ENCODE measurements at regions not wholly inside any gene's neighbourhood (a gene's known extent, or its start where the extent isn't known, plus 50 kb on each side); places are given as distances from the start of the nearest gene placed in this dataset.
A peak's percentile ranks its signal among the peaks of the same experiment; 100 is the strongest.
"Not testable (repeated sequence)": the region's sequence is repeated elsewhere in the genome, so short reads cannot be mapped to it uniquely, and the experiment has no call there.

DNA sequence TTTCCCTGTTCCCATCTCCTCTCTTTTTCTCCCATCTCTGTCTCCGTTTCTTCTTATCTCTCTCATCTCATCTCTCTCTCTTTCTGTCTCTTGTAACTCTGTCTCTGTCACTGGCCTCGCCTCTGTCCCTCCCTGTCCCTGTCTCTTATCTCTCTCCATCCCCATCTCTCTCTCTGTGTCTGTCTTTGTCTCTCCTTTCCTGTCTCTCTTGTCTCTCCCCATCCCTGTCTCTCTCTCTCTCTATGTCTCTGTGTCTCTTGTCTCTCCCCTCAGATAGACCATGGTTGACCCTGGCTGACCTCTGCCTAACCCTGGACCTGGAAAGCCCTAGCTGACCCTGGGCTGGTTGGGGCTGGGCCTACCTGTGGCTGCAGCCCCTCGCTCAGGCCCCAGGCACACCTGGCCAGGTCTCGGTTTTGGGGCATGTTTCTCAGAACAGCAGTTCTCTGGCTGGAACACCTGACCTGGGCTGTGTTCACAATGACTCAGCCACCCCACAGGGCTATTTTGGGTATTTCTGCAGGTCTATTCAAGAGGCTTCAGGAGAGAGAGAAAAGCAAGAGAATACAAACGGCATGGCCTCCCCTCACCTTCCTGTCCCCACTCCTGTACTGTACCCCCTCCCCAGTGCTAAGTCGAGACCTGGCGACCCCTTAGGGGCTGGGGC lies 174.4 kb downstream of the TMEM121 start:
- DNase-seq: no peak

- DNase-seq: no peak
Measured at GRCh38 chr14:105701456-105702274, 175.3 kb downstream of the TMEM121 start.

- DNase-seq: no peak
Measured at GRCh38 chr14:105702275-105702817, 176.0 kb downstream of the TMEM121 start.

- DNase-seq: not testable (repeated sequence)
Measured at GRCh38 chr14:105703044-105703665, 176.8 kb downstream of the TMEM121 start.

GRCh38 chr14:105704091-105704490 lies 177.7 kb downstream of the TMEM121 start:
- not testable (repeated sequence) for DNase-seq

- DNase-seq: not testable (repeated sequence)
Measured at GRCh38 chr14:105704492-105704891, 178.1 kb downstream of the TMEM121 start.

- not testable (repeated sequence) for DNase-seq
Measured at GRCh38 chr14:105705512-105705861, 179.1 kb downstream of the TMEM121 start.

- DNase-seq: peak in 1 of 2 donors; percentile 61
Measured at GRCh38 chr14:105705862-105706700, 179.7 kb downstream of the TMEM121 start.

DNA sequence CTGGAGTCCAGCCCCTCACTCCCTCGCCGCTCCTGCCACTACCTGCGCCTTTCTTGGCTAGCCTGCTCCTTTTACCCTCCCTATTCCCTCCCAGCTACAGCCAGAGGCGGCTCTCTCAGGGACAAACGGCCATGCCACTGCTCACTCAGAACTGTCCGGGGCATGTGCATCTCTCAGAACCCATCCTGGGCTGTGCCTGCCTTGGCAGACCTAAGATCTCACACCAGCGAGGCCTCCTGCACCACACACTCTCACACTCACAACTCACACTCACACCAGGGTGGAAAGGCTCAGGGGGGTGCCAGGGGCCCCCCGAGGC lies 180.3 kb downstream of the TMEM121 start:
- DNase-seq: not testable (repeated sequence)

DNA sequence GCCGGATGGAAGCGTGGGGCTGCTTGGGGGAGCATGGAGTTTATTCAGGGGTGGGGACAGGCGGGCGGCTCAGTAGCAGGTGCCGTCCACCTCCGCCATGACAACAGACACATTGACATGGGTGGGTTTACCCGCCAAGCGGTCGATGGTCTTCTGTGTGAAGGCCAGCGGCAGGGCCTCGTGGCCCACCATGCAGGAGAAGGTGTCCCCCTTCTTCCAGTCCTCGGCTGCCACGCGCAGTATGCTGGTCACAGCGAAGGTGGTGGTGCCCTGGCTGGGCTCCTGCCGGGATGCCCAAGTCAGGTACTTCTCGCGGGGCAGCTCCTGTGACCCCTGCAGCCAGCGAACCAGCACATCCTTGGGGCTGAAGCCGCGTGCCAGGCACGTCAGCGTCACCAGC lies 180.7 kb downstream of the TMEM121 start:
- DNase-seq: not testable (repeated sequence)

GRCh38 chr14:105707723-105708151 lies 181.4 kb downstream of the TMEM121 start:
- DNase-seq: not testable (repeated sequence)

DNA sequence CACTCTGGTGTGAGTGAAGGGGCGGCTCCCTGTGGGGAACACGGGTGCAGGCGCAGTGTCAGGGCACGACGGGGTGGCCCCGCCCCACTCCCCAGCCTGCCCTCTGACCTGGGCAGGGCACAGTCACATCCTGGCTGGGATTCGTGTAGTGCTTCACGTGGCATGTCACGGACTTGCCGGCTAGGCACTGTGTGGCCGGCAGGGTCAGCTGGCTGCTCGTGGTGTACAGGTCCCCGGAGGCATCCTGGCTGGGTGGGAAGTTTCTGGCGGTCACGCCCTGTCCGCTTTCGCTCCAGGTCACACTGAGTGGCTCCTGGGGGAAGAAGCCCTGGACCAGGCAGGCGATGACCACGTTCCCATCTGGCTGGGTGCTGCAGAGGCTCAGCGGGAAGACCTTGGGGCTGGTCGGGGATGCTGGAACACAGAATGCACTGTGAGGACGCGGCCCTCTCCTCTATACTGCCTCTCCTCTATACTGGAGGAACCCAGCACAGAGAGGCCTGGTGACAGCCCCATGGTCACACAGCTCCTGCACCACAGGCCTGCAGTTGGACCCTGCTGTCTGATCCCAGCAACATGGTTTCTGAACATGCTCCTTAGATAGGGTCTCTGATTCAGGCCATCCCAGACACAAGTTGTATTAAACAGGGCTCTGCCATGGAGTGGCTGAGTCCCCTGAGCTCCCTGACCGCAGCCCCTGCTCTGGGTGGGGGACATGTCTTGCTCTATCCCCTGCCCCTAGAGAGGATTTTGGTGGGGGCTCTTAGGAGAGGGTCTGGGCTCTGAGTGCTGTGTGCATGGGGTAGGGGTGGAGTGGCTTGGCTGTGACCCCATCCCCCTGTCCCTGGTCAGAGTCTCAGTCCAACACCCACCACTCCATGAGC lies 182.1 kb downstream of the TMEM121 start:
- not testable (repeated sequence) for DNase-seq

- no peak for DNase-seq
Measured at GRCh38 chr14:105709281-105710118, 183.1 kb downstream of the TMEM121 start.

GRCh38 chr14:105710119-105711043 lies 184.0 kb downstream of the TMEM121 start:
- no peak for DNase-seq

GRCh38 chr14:105711044-105711620 lies 184.7 kb downstream of the TMEM121 start:
- DNase-seq: no peak

GRCh38 chr14:105711841-105712460 lies 185.6 kb downstream of the TMEM121 start:
- no peak for DNase-seq

DNA sequence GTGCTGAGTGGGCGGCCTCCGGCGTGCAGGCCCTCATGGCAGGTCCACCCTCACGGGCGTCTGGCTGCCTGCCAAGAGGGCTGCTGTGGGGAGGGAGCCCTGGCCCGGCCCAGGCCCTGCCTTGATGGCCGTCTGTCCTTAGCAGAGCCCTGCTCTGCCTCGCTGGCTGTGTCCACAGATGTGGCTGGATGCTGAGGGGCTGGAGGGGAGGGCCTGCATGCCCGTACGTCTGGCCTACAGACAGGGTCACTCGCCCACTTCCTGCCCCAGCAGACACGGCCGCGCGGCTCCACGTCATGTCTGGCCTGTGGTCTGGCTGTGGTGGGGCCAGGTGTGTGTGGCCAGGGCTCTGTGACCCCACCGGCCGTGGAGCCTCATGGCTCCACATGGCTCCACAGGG lies 186.3 kb downstream of the TMEM121 start:
- not testable (repeated sequence) for DNase-seq

- DNase-seq: not testable (repeated sequence)
Measured at GRCh38 chr14:105713160-105713559, 186.8 kb downstream of the TMEM121 start.

DNA sequence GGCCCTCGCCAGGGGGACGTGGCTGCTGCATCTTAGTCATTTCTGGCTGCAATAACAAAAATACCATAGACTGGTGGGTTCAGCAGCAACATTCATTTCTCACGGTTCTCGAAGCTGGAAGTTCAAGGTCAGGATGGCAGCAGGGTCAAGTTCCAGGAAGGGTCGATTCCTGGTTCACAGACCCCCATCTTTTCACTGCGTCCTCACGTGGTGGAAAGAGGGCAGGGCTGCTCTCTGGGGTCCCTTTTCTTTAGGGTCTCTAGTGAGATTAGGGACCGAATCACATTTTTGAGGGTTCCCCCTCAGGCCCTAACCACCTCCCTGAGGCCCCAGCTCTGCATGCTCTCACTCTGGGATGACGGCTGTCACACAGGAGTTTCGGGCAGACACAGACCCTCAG lies 187.5 kb downstream of the TMEM121 start:
- DNase-seq: not testable (repeated sequence)
